SK-N-MC (cell line): ENCODE measurements at regions not wholly inside any gene's neighbourhood (a gene's known extent, or its start where the extent isn't known, plus 50 kb on each side); places are given as distances from the start of the nearest gene placed in this dataset.

Experiments used
- DNase-seq: peaks from one replicate; pipeline ENCODE4 v3.0.0-alpha.2; 2011; ENCODE audit warnings: low read depth, low spot score
- H3K27ac ChIP-seq: fragments of 200-600 bp; sonication (generic); 2 replicates; pipeline ENCODE4 v1.5.1; 2016; ENCODE audit warnings: mixed run types
- H3K36me3 ChIP-seq: fragments of 200-600 bp; sonication (generic); 2 replicates; pipeline ENCODE4 v1.6.1; 2017; ENCODE audit warnings: antibody characterized with exemption, low read length, mixed read lengths; ENCODE audit not compliant: insufficient read depth
- H3K4me3 ChIP-seq: fragments of 200-600 bp; sonication (generic); 2 replicates; pipeline ENCODE4 v1.5.1; 2016
- H3K9ac ChIP-seq: fragments of 200-600 bp; sonication (generic); 2 replicates; pipeline ENCODE4 v1.8.0; 2017; ENCODE audit warnings: mixed run types, mixed read lengths; ENCODE audit not compliant: insufficient read length
- H3K9me3 ChIP-seq: fragments of 200-600 bp; sonication (generic); 2 replicates; pipeline ENCODE4 v1.6.1; 2017; ENCODE audit warnings: low read depth, mild to moderate bottlenecking, antibody characterized with exemption, low read length, moderate library complexity, mixed read lengths
- EZH2 ChIP-seq: fragments of 200-600 bp; sonication (generic); IDR thresholded peaks from one replicate; pipeline ENCODE4 v1.6.1; 2017; ENCODE audit warnings: antibody characterized with exemption
- FOXP2 ChIP-seq: optimal IDR thresholded peaks from 2 replicates; pipeline ENCODE3; 2011; ENCODE audit warnings: mild to moderate bottlenecking, moderate library complexity; ENCODE audit not compliant: insufficient read depth; ENCODE audit errors: extremely low read length, control extremely low read depth
- POLR2AphosphoS5 ChIP-seq: IDR thresholded peaks from 2 replicates; pipeline ENCODE4 v1.6.1; 2012; ENCODE audit warnings: mild to moderate bottlenecking, low read depth, low read length, borderline replicate concordance

DNA sequence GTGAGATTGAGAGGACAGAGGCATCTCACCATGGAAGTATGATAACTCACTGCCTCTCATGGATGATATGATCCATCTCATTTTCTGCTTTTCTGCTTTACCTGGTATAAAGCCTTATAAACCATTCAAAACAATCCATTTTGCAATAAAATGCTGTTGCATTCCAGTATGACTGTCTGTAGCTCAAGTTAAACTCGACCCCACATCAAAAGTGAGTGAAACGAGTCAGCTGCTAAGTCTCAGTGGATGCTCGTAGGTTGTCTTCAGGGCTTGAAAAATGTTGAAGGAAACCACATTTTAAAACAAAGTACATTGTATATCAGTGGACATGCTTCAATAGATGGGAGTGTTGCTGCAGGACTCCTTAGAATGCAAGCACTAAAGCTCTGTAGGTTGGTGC, 839.0 kb downstream of the TUSC7 start:
- no peak for DNase-seq
- Histone ChIP-seq H3K36me3 (no peaks in the 10 kb centered on the region), H3K27ac (no peak overlapping the region), H3K9me3 (no peaks in the 10 kb centered on the region), H3K9ac (no peak overlapping the region), H3K4me3 (no peak overlapping the region)
- TF ChIP-seq EZH2, result no peak

DNA sequence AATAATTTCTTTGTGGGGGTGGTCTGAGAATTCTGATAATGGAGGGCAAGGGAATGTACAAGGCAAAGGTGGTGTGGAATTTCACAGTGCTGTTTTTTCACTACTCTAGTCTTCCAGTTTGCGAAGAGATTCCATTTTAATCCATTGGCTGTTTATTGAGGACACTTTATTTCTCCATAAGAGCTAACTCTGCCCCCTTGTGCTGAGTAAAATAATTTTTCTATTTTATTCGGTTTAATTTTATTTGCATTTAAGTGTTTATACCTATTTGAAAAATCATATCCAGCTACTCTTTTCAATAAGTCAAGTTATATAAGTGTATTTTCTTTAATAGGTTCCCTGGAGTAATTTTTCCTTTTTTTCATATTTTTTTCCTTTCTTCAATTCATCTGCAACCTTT, 840.1 kb downstream of the TUSC7 start:
- no peak for DNase-seq
- TF ChIP-seq FOXP2 (no peak), POLR2AphosphoS5 (no peak), EZH2 (no peak)
- no peaks in the 10 kb centered on the region for H3K36me3 ChIP-seq
- H3K4me3 ChIP-seq, result no peak overlapping the region
- no peak overlapping the region for H3K27ac ChIP-seq
- H3K9me3 ChIP-seq, result no peaks in the 10 kb centered on the region
- no peak overlapping the region for H3K9ac ChIP-seq

DNA sequence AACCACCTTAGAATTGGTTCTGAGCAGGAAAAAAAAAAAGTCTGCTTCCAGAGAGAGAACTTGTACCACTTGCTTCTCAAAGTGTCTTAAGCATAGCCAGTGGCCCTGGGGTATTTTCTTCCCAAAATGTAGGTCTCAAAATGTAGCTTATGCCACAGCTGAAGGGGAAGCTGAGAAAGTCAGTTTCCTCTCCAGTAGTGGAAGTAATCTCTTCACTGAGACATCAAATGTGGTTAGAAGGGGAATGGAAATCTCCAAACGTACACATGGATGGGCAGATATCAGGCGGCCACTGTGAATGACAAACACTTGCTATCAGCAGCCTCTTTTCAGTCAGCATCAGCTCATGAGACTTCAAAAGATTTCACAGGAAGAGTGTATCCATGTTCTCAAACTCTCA, 841.2 kb downstream of the TUSC7 start:
- TF ChIP-seq EZH2, result no peak
- no peak for TF ChIP-seq POLR2AphosphoS5
- TF ChIP-seq FOXP2, result no peak
- H3K9me3 ChIP-seq, result no peaks in the 10 kb centered on the region
- H3K4me3 ChIP-seq, result no peak overlapping the region
- DNase-seq, result no peak
- H3K9ac ChIP-seq, result no peak overlapping the region
- H3K36me3 ChIP-seq, result no peaks in the 10 kb centered on the region
- no peak overlapping the region for H3K27ac ChIP-seq

DNA sequence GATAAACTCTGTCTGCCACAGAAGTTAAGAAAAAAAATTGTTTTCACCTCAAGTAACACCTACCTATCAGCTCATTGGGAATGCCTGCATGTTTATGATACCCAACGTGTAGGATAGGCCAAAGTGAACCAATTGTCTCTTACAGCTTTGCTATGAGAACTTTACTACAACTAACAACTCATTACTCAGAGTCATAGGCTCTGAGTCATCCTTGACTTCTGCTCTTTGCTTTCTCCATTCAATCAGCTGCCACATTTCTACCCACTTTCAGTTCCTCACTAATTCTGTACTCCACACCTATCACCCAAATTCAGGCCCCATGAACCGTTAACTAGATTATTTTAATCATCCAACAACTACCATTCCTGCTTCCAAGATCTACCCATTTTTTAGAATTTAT, 843.9 kb downstream of the TUSC7 start:
- TF ChIP-seq FOXP2, result no peak
- no peak for TF ChIP-seq POLR2AphosphoS5
- TF ChIP-seq EZH2, result no peak
- Histone ChIP-seq H3K36me3 (no peaks in the 10 kb centered on the region), H3K9me3 (no peaks in the 10 kb centered on the region), H3K4me3 (no peak overlapping the region), H3K27ac (no peak overlapping the region), H3K9ac (no peak overlapping the region)
- DNase-seq, result no peak

DNA sequence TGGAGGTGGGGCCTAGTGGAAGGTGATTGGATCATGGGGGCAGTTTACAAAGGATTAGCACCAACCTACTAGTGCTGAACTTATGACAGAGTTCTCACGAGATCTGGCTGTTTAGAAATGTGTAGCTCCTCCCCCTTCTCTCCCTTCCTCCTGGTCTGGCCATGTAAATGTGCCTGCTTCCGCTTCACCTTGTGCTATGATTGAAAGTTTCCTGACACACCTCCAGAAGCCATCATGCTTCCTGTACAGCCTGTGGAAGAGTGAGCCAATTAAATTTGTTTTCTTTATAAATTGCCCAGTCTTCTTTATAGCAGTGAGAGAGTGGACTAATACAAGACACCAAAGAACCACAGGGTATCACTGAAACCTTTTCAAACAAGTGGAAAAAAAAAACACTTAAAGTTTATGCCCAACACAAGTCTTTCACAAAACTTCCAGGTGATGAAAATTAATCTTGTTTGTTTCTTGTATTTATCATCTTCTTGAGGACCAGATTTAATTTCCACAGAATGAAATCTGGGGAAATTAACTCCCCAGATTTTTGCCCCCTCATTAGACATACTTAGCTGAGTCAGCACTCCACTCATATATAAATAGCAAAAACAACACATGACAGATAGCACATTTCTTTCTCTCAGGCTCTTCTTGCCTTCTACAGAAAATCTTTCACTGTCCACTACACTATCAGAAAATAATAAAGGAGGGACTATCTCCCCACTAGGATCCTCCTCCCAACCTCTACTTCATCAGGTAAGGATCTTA, 847.2 kb downstream of the TUSC7 start:
- no peak overlapping the region for H3K9ac ChIP-seq
- no peak overlapping the region for H3K27ac ChIP-seq
- TF ChIP-seq FOXP2 (no peak), EZH2 (no peak), POLR2AphosphoS5 (no peak)
- no peaks in the 10 kb centered on the region for H3K9me3 ChIP-seq
- no peak overlapping the region for H3K4me3 ChIP-seq
- no peaks in the 10 kb centered on the region for H3K36me3 ChIP-seq
- DNase-seq, result no peak

DNA sequence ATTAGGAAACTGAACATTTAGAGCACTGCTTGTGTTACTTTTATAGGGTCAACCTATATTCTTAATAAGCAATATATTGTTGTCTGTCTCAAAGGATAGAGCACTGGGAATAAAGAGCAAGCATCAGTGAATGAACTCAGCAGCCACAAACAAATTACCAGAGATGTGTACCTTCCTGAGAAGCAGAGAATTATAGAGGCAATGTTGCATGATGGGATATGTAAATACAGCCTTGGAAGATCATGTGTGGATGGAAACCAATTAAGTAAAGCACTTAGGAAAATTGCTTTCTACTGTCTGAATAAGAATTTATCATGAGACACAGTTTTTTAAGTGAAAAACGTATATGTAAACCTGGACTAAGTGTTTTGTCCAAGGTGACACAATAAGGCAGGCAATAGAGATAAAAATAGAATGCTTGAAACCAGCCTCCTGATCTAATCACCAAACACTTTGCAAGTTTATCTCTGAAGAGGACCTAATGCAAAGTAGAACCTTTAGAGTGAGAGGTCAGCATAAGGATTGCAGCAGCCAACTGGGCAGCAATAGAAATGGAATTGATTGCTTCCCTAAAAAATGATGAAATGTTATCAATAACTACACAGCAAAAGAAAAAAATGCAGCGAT, 848.0 kb downstream of the TUSC7 start:
- no peak overlapping the region for H3K9ac ChIP-seq
- no peak overlapping the region for H3K27ac ChIP-seq
- TF ChIP-seq EZH2 (no peak), POLR2AphosphoS5 (no peak)
- no peak for DNase-seq
- no peak overlapping the region for H3K4me3 ChIP-seq
- H3K36me3 ChIP-seq, result no peaks in the 10 kb centered on the region
- H3K9me3 ChIP-seq, result no peaks in the 10 kb centered on the region

DNA sequence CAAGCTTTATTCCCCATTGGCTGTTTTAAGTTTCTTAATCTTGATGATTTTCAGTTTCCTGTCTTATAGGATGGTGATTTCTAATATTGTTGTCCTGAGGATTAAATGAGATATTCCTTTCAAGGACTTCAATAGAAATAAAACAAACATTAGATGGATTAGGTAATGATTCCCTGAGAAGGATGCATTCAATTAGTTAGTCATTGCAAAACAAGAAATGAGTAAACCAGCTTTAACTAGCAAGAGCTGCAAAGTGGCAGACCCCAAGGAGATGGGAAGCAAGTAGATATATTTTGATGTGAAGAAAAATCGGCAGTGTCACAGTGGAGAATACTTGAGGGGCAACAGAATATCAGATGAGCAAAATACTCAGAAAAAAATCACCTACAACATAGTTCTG, 849.1 kb downstream of the TUSC7 start:
- H3K27ac ChIP-seq, result no peak overlapping the region
- no peak overlapping the region for H3K4me3 ChIP-seq
- H3K9ac ChIP-seq, result no peak overlapping the region
- no peaks in the 10 kb centered on the region for H3K9me3 ChIP-seq
- no peaks in the 10 kb centered on the region for H3K36me3 ChIP-seq
- TF ChIP-seq EZH2 (no peak), POLR2AphosphoS5 (no peak), FOXP2 (no peak)
- no peak for DNase-seq

DNA sequence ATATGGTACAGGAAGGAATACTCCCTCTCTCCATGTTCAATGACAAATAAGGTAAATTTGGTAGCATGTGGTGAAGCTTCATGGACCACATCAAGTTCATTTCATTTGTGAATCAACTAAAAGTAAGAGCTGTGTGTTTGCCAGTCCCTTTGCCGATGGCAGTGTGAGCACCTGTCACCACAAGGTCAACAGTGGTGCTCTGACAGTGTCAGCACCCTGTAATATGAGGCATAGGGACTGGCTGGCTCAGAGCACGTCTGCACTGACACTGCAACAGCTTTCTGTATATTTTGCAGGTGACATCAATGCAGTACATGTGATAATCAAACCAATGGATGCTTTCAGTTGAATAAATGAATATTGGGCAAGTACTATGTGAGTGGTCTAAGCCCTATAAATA, 852.4 kb downstream of the TUSC7 start:
- no peaks in the 10 kb centered on the region for H3K36me3 ChIP-seq
- H3K4me3 ChIP-seq, result no peak overlapping the region
- TF ChIP-seq FOXP2 (no peak), EZH2 (no peak), POLR2AphosphoS5 (no peak)
- H3K9ac ChIP-seq, result no peak overlapping the region
- DNase-seq, result no peak
- H3K9me3 ChIP-seq, result no peaks in the 10 kb centered on the region
- no peak overlapping the region for H3K27ac ChIP-seq

DNA sequence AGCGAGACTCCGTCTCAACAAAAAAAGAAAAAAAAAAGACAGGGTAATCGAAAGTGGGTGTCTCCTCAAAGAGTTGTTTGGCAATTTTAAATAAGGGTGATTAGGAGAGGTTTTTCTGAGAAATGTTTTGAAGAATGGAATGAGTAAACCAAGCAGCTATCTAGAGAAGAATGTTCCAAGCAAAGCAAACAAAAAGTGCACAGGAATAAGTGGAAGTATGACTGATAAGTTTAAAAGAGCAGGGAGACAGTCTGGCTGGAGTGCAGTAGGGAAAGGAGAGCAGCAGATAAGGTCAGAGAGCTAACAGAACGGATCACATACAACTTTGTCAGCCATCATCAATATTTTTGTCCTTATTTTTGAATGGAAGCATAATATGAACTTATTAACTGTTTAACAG, 853.5 kb downstream of the TUSC7 start:
- no peak for DNase-seq
- H3K9me3 ChIP-seq, result no peaks in the 10 kb centered on the region
- no peak overlapping the region for H3K4me3 ChIP-seq
- no peaks in the 10 kb centered on the region for H3K36me3 ChIP-seq
- TF ChIP-seq POLR2AphosphoS5, result no peak
- TF ChIP-seq FOXP2, result no peak
- TF ChIP-seq EZH2, result no peak
- no peak overlapping the region for H3K9ac ChIP-seq
- no peak overlapping the region for H3K27ac ChIP-seq
